ENCODE measurements at regions not wholly inside any gene's neighbourhood (a gene's known extent, or its start where the extent isn't known, plus 50 kb on each side); places are given as distances from the start of the nearest gene placed in this dataset.

DNA sequence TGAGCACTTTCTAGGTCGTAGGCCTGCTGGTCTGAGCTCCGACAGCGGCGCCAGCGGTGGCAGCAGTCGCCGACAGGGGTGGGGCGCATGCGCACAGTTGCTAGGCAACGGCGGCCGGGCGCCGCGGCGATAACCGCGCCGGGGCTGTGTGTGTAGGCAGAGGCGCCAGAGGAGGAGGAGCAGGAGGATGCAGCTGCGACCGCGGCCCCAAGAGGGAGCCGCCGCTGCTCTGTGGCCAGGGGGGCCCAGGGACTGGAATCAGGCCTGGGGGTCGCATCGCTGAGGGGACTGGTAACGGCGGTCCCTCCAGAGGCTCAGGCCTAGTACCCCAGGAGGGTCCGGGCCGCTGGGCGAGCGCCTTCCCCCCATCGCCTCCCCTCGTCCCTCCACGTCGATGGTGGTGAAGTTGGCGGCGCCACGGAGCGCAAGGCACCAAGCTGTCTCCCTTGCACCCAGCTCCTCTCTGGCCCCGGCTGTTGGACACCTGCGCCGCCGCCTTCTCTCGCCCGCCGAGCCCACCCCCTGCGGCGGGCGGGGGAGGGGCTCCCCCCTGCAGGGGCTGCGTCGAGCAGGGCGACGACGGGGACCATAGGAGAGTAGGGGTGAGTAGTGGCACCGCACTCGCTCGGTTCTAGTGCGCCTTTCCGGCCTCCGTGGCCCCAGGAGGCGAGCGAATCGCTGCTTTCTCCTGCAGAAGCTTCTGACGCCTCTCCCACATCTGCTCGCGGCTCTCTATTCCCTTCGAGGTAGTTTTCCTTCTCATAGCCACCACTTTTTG is 58.6 kb upstream of the ZC4H2 start, which contains the start of gene ZC3H12B:
ZC3H12B (plus strand) TSS at position 159 of the 778 bp plus-strand sequence.
- peak; percentile 91 for DNase-seq (ENCODE audit: low read depth)
- peak within 1 kb of the TSS; percentile 71 for H3K4me3 ChIP-seq (ENCODE audit: low read depth, low read length)
- TF ChIP-seq, protein P1, sequence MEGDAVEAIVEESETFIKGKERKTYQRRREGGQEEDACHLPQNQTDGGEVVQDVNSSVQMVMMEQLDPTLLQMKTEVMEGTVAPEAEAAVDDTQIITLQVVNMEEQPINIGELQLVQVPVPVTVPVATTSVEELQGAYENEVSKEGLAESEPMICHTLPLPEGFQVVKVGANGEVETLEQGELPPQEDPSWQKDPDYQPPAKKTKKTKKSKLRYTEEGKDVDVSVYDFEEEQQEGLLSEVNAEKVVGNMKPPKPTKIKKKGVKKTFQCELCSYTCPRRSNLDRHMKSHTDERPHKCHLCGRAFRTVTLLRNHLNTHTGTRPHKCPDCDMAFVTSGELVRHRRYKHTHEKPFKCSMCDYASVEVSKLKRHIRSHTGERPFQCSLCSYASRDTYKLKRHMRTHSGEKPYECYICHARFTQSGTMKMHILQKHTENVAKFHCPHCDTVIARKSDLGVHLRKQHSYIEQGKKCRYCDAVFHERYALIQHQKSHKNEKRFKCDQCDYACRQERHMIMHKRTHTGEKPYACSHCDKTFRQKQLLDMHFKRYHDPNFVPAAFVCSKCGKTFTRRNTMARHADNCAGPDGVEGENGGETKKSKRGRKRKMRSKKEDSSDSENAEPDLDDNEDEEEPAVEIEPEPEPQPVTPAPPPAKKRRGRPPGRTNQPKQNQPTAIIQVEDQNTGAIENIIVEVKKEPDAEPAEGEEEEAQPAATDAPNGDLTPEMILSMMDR (IDR thresholded peaks at IDR 0.05; ENCODE audit: insufficient read depth, low read depth, low read length, missing control alignments), result peak; percentile 39

DNA sequence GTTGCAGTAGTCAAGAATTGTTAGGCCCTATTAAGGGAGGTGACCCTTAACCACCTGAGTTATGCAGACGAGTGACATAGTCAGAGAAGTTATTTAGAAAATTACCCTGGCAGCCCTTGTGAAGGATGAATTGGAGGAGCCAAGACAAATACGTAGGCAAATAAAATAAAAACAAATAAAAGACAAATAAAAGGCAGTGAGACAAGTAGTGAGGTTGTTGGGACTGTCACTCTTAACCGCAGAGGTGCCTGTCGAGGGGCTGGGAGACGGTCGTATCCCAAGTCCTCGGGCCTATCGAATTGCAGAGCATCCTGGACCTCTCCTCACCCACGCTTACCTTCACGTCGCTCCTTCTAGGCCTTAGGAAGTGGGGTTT is 58.0 kb upstream of the ZC4H2 start:
- peak overlapping the region; percentile 71 for H3K4me3 ChIP-seq (ENCODE audit: low read depth, low read length)
- DNase-seq (ENCODE audit: low read depth), result peak; percentile 1
- TF ChIP-seq, protein P1 (IDR thresholded peaks at IDR 0.05; ENCODE audit: insufficient read depth, low read depth, low read length, missing control alignments), result no peak

Data from GM12865 (cell line).